ENCODE measurements at regions not wholly inside any gene's neighbourhood (a gene's known extent, or its start where the extent isn't known, plus 50 kb on each side); places are given as distances from the start of the nearest gene placed in this dataset.

- no peak for DNase-seq (ENCODE audit: low spot score)
- TF ChIP-seq EGR1 (IDR thresholded peaks at IDR 0.05; ENCODE audit: low read depth in 2 of 2) (no peak), ZBTB33 (IDR thresholded peaks at IDR 0.05) (no peak), FOXA2 (IDR thresholded peaks at IDR 0.05) (no peak), RAD21 (IDR thresholded peaks at IDR 0.05) (no peak), RXRA (IDR thresholded peaks at IDR 0.05) (no peak), ATF3 (IDR thresholded peaks at IDR 0.05) (no peak), REST (IDR thresholded peaks at IDR 0.05) (no peak), SP1 (IDR thresholded peaks at IDR 0.05) (no peak), HNF4G (IDR thresholded peaks at IDR 0.05) (no peak), TAF1 (conservative IDR thresholded peaks at IDR 0.05) (no peak), HNF4A (conservative IDR thresholded peaks at IDR 0.05) (no peak), JUND (IDR thresholded peaks at IDR 0.05) (no peak), MAX (IDR thresholded peaks at IDR 0.05) (no peak), FOXA1 (IDR thresholded peaks at IDR 0.05) (no peak), CTCF (IDR thresholded peaks at IDR 0.05; ENCODE audit: low read depth, low read length, missing input control) (no peak)
- no peaks in the 10 kb centered on the region for H3K36me3 ChIP-seq (ENCODE audit: control insufficient read depth in 4 of 4, insufficient read depth in 3 of 4, low read depth in 1 of 4, low read length in 3 of 4)
- peaks cover 0 to 3% (median 0%) of the 10 kb centered on the region in 4 donors for H3K4me1 ChIP-seq (ENCODE audit: control insufficient read depth in 4 of 4, insufficient read depth in 4 of 4, low read length in 3 of 4)
- H3K27me3 ChIP-seq (ENCODE audit: control insufficient read depth in 4 of 4, insufficient read depth in 4 of 4, low read length in 3 of 4), result no peaks in the 10 kb centered on the region
- no peak overlapping the region for H3K9ac ChIP-seq (ENCODE audit: low read depth in 1 of 2, low read length in 2 of 2)
- H3K9me3 ChIP-seq (ENCODE audit: control insufficient read depth in 4 of 4, low read length in 3 of 4), result no peaks in the 10 kb centered on the region
- WGBS, result 74% methylated on average over 3 of the region's 3 CpGs
- no peak overlapping the region for H3K4me3 ChIP-seq (ENCODE audit: low read depth in 1 of 3, low read length in 3 of 3)
- H3K27ac ChIP-seq (ENCODE audit: low read depth in 1 of 2, low read length in 2 of 2), result no peak overlapping the region
Measured at GRCh38 chr20:12210591-12210990, 292.9 kb downstream of the BTBD3 start.

- TF ChIP-seq JUND (IDR thresholded peaks at IDR 0.05), result no peak
- no peak for TF ChIP-seq MAX (IDR thresholded peaks at IDR 0.05)
- TF ChIP-seq GABPA (IDR thresholded peaks at IDR 0.05 in 1 of 2, conservative IDR thresholded peaks at IDR 0.05 in 1 of 2), result no peak
- Histone ChIP-seq H3K9me3 (ENCODE audit: control insufficient read depth in 4 of 4, low read length in 3 of 4) (no peaks in the 10 kb centered on the region), H3K27me3 (ENCODE audit: control insufficient read depth in 4 of 4, insufficient read depth in 4 of 4, low read length in 3 of 4) (no peaks in the 10 kb centered on the region), H3K4me1 (ENCODE audit: control insufficient read depth in 4 of 4, insufficient read depth in 4 of 4, low read length in 3 of 4) (peaks cover 0 to 3% (median 0%) of the 10 kb centered on the region in 4 donors), H3K9ac (ENCODE audit: low read depth in 1 of 2, low read length in 2 of 2) (no peak overlapping the region), H3K36me3 (ENCODE audit: control insufficient read depth in 4 of 4, insufficient read depth in 3 of 4, low read depth in 1 of 4, low read length in 3 of 4) (no peaks in the 10 kb centered on the region), H3K4me3 (ENCODE audit: low read depth in 1 of 3, low read length in 3 of 3) (no peak overlapping the region), H3K27ac (ENCODE audit: low read depth in 1 of 2, low read length in 2 of 2) (no peak overlapping the region)
- WGBS, result 57% methylated on average over 4 of the region's 4 CpGs
- DNase-seq (ENCODE audit: low spot score), result no peak
Measured at GRCh38 chr20:12211361-12211760, 293.7 kb downstream of the BTBD3 start.
